ENCODE measurements at regions not wholly inside any gene's neighbourhood (a gene's known extent, or its start where the extent isn't known, plus 50 kb on each side); places are given as distances from the start of the nearest gene placed in this dataset.
"Not testable (repeated sequence)": the region's sequence is repeated elsewhere in the genome, so short reads cannot be mapped to it uniquely, and the experiment has no call there.

DNA sequence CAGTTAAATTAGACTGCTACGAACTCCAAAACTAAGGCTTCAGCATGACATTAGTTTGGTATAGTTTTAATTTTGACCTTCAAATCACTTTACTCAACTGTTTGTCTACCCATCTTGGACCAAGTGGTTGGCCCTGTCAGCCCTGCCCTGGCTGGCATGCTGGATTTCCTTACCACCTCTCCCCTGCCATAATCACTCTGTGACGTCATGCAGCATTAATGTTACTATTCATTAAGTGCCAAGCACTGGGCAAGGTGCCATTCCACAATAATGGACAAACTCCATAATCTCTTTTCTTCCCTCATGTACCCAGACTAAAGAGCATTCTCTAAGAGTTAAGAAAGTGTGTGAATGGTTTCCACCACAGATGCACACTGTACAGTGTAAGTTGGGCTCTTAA is 277.0 kb upstream of the INTU start:
- DNase-seq (ENCODE audit: low read depth in 6 of 9, low spot score in 9 of 9), result no peak
- Histone ChIP-seq H3K27ac (ENCODE audit: low read depth in 1 of 2, low read length in 1 of 2) (no peak overlapping the region), H3K9me3 (ENCODE audit: control insufficient read depth in 2 of 2, insufficient read depth in 1 of 2, low read length in 1 of 2) (no peaks in the 10 kb centered on the region), H3K27me3 (ENCODE audit: control insufficient read depth in 2 of 2, insufficient read depth in 1 of 2, low read length in 1 of 2) (no peaks in the 10 kb centered on the region), H3K4me1 (ENCODE audit: control insufficient read depth in 2 of 2, insufficient read depth in 2 of 2, low read length in 2 of 2) (no peaks in the 10 kb centered on the region), H3K4me3 (ENCODE audit: low read length in 2 of 2) (no peak overlapping the region), H3K36me3 (ENCODE audit: control insufficient read depth in 2 of 2, insufficient read depth in 2 of 2, low read length in 1 of 2) (no peaks in the 10 kb centered on the region)
- WGBS, result 86% methylated on average over 2 of the region's 2 CpGs

DNA sequence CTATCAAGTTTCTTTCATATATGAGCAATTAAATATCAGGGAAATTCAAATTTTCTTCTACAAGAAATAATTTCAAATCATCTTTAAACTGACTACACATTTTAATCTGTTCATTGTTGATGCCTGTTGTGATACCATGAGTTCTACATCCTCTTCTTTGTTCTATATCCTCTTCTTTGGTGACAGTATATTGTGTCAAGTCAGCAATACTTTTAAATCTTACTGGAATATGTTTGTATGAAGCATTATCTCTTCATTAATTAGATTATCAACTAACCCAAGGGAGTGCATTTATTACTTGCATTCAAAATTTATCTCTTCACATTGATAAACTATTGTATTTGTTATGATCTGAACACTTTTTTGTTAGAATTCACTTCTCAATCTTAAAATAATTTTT is 275.0 kb upstream of the INTU start:
- H3K4me1 ChIP-seq (ENCODE audit: control insufficient read depth in 2 of 2, insufficient read depth in 2 of 2, low read length in 2 of 2), result no peaks in the 10 kb centered on the region
- no peak overlapping the region for H3K4me3 ChIP-seq (ENCODE audit: low read length in 2 of 2)
- H3K9me3 ChIP-seq (ENCODE audit: control insufficient read depth in 2 of 2, insufficient read depth in 1 of 2, low read length in 1 of 2), result no peaks in the 10 kb centered on the region
- no peak overlapping the region for H3K27ac ChIP-seq (ENCODE audit: low read depth in 1 of 2, low read length in 1 of 2)
- DNase-seq (ENCODE audit: low read depth in 6 of 9, low spot score in 9 of 9), result no peak
- H3K36me3 ChIP-seq (ENCODE audit: control insufficient read depth in 2 of 2, insufficient read depth in 2 of 2, low read length in 1 of 2), result no peaks in the 10 kb centered on the region
- no peaks in the 10 kb centered on the region for H3K27me3 ChIP-seq (ENCODE audit: control insufficient read depth in 2 of 2, insufficient read depth in 1 of 2, low read length in 1 of 2)

DNA sequence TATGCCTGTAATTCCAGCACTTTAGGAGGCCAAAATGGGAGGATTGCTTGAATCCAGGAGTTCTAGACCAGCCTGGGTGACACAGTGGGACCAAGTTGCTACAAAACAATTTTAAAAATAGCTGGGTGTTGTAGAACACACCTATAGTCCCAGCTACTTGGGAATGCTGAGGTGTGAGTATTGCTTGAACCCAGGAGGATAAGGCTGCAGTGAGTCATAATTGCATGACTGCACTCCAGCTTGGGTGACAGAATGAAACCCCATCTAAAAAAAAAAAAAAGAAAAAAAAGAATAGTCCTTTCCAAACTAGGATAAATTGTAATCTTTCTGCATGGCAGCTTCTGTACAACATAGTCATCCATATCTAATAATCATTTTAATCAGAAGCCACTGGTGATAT is 270.1 kb upstream of the INTU start:
- H3K27me3 ChIP-seq (ENCODE audit: control insufficient read depth in 2 of 2, insufficient read depth in 1 of 2, low read length in 1 of 2), result no peaks in the 10 kb centered on the region
- H3K36me3 ChIP-seq (ENCODE audit: control insufficient read depth in 2 of 2, insufficient read depth in 2 of 2, low read length in 1 of 2), result no peaks in the 10 kb centered on the region
- DNase-seq (ENCODE audit: low read depth in 6 of 9, low spot score in 9 of 9), result no peak
- no peaks in the 10 kb centered on the region for H3K9me3 ChIP-seq (ENCODE audit: control insufficient read depth in 2 of 2, insufficient read depth in 1 of 2, low read length in 1 of 2)
- no peaks in the 10 kb centered on the region for H3K4me1 ChIP-seq (ENCODE audit: control insufficient read depth in 2 of 2, insufficient read depth in 2 of 2, low read length in 2 of 2)
- no peak overlapping the region for H3K27ac ChIP-seq (ENCODE audit: low read depth in 1 of 2, low read length in 1 of 2)
- H3K4me3 ChIP-seq (ENCODE audit: low read length in 2 of 2), result no peak overlapping the region

DNA sequence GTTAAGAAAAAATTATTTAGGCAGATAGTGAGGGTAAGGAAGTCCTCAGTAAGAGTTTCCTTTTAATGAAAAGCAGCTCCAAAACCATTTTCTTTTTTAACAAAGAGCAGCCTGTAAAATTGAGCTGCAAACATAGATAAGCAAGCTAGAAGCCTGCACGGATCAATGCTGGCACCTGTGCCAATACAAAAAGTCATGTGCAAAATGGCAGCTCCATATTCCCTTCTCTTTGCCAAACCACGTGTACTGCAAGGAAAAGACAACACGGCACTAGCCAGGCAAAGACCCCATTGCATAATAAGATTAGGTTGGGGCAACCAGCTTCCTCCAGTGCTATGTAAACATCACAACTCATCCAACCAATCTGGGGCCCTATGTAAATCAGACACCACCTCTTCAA is 268.4 kb upstream of the INTU start:
- no peaks in the 10 kb centered on the region for H3K27me3 ChIP-seq (ENCODE audit: control insufficient read depth in 2 of 2, insufficient read depth in 1 of 2, low read length in 1 of 2)
- H3K4me3 ChIP-seq (ENCODE audit: low read length in 2 of 2), result no peak overlapping the region
- no peak overlapping the region for H3K27ac ChIP-seq (ENCODE audit: low read depth in 1 of 2, low read length in 1 of 2)
- DNase-seq (ENCODE audit: low read depth in 6 of 9, low spot score in 9 of 9), result no peak
- no peaks in the 10 kb centered on the region for H3K36me3 ChIP-seq (ENCODE audit: control insufficient read depth in 2 of 2, insufficient read depth in 2 of 2, low read length in 1 of 2)
- no peaks in the 10 kb centered on the region for H3K9me3 ChIP-seq (ENCODE audit: control insufficient read depth in 2 of 2, insufficient read depth in 1 of 2, low read length in 1 of 2)
- 89% methylated on average over 3 of the region's 3 CpGs for WGBS
- no peaks in the 10 kb centered on the region for H3K4me1 ChIP-seq (ENCODE audit: control insufficient read depth in 2 of 2, insufficient read depth in 2 of 2, low read length in 2 of 2)

DNA sequence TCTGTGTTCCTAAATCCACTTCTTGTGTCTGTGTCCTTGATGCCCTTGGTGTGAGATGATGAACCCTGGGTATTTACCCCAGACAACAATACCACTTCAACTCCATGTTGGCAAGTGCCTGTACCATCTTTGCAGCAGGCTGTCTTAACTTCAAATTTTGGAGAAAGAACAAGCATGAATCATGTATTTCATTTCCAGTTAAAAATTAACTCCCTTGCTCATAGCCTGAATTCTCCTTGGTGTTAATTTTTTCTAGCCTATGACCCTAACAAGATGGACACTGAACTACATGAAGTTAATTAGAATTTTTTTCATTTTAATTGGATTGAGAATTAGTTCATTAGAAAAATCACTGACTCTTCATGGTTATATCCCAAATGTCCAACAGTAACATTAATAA is 267.8 kb upstream of the INTU start:
- Histone ChIP-seq H3K27me3 (ENCODE audit: control insufficient read depth in 2 of 2, insufficient read depth in 1 of 2, low read length in 1 of 2) (no peaks in the 10 kb centered on the region), H3K4me1 (ENCODE audit: control insufficient read depth in 2 of 2, insufficient read depth in 2 of 2, low read length in 2 of 2) (no peaks in the 10 kb centered on the region), H3K27ac (ENCODE audit: low read depth in 1 of 2, low read length in 1 of 2) (no peak overlapping the region), H3K4me3 (ENCODE audit: low read length in 2 of 2) (no peak overlapping the region), H3K36me3 (ENCODE audit: control insufficient read depth in 2 of 2, insufficient read depth in 2 of 2, low read length in 1 of 2) (no peaks in the 10 kb centered on the region), H3K9me3 (ENCODE audit: control insufficient read depth in 2 of 2, insufficient read depth in 1 of 2, low read length in 1 of 2) (no peaks in the 10 kb centered on the region)
- DNase-seq (ENCODE audit: low read depth in 6 of 9, low spot score in 9 of 9), result no peak

DNA sequence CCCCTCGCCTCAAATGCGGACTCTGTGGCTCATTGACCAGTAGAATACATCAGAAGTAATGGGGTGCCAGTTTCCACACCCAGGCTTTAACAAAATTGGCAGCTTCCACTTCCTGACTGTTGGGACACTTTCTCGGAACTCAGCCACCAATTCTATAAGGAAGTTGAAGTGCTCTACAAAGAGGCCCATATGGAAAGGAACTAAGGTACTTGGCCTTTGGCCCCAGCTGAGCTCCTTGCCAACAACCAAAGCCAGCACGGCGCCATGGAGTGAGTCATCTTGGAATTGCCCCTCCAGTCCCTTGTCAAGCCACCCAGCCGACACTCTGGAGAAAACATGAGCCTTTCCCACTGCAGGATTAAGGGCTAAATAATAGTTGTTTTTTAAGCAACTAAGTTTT is 262.2 kb upstream of the INTU start:
- Histone ChIP-seq H3K27me3 (ENCODE audit: control insufficient read depth in 2 of 2, insufficient read depth in 1 of 2, low read length in 1 of 2) (no peaks in the 10 kb centered on the region), H3K9me3 (ENCODE audit: control insufficient read depth in 2 of 2, insufficient read depth in 1 of 2, low read length in 1 of 2) (peaks cover 0 to 3% of the 10 kb centered on the region in 2 donors), H3K4me1 (ENCODE audit: control insufficient read depth in 2 of 2, insufficient read depth in 2 of 2, low read length in 2 of 2) (no peaks in the 10 kb centered on the region), H3K4me3 (ENCODE audit: low read length in 2 of 2) (no peak overlapping the region), H3K27ac (ENCODE audit: low read depth in 1 of 2, low read length in 1 of 2) (no peak overlapping the region), H3K36me3 (ENCODE audit: control insufficient read depth in 2 of 2, insufficient read depth in 2 of 2, low read length in 1 of 2) (no peaks in the 10 kb centered on the region)
- DNase-seq (ENCODE audit: low read depth in 6 of 9, low spot score in 9 of 9), result no peak
- WGBS, result 87% methylated on average over 6 of the region's 6 CpGs

DNA sequence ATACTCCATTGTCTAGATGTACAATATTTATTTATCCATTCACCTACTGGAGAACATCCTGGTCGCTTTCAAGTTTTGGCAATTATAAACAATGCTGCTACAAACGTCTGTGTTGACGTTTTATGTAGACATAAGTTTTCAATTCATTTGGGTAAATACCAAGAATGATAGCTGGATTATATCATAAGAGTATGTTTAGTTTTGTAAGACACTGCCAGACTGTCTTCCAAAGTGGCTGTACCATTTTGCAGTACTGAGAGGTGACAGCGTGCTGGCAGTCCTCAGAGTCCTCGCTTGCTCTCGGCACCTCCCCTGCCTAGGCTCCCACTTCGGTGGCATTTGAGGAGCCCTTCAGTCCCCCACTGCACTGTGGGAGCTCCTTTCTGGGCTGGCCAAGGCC is 253.3 kb upstream of the INTU start:
- no peak for DNase-seq (ENCODE audit: low read depth in 6 of 9, low spot score in 9 of 9)
- Histone ChIP-seq H3K4me1 (ENCODE audit: control insufficient read depth in 2 of 2, insufficient read depth in 2 of 2, low read length in 2 of 2) (no peaks in the 10 kb centered on the region), H3K36me3 (ENCODE audit: control insufficient read depth in 2 of 2, insufficient read depth in 2 of 2, low read length in 1 of 2) (no peaks in the 10 kb centered on the region), H3K27me3 (ENCODE audit: control insufficient read depth in 2 of 2, insufficient read depth in 1 of 2, low read length in 1 of 2) (no peaks in the 10 kb centered on the region), H3K27ac (ENCODE audit: low read depth in 1 of 2, low read length in 1 of 2) (no peak overlapping the region), H3K9me3 (ENCODE audit: control insufficient read depth in 2 of 2, insufficient read depth in 1 of 2, low read length in 1 of 2) (peaks cover 0 to 6% of the 10 kb centered on the region in 2 donors), H3K4me3 (ENCODE audit: low read length in 2 of 2) (no peak overlapping the region)
- WGBS, result 96% methylated on average over 7 of the region's 7 CpGs

DNA sequence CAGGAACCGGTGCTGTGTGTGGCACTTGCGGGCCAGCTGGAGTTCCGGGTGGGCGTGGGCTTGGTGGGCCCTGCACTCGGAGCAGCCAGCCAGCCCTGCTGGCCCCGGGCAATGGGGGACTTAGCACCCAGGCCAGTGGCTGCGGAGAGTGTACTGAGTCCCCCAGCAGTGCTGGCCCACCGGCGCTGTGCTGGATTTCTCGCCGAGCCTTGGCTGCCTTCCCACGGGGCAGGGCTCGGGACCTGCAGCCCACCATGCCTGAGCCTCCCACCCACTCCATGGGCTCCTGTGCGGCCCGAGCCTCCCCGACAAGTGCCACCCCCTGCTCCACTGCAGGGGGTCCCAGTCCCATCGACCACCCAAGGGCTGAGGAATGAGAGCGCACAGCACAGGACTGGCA is 252.8 kb upstream of the INTU start:
- H3K4me1 ChIP-seq (ENCODE audit: control insufficient read depth in 2 of 2, insufficient read depth in 2 of 2, low read length in 2 of 2); H3K4me3 ChIP-seq (ENCODE audit: low read length in 2 of 2); H3K9me3 ChIP-seq (ENCODE audit: control insufficient read depth in 2 of 2, insufficient read depth in 1 of 2, low read length in 1 of 2); H3K36me3 ChIP-seq (ENCODE audit: control insufficient read depth in 2 of 2, insufficient read depth in 2 of 2, low read length in 1 of 2); H3K27ac ChIP-seq (ENCODE audit: low read depth in 1 of 2, low read length in 1 of 2); H3K27me3 ChIP-seq (ENCODE audit: control insufficient read depth in 2 of 2, insufficient read depth in 1 of 2, low read length in 1 of 2); DNase-seq (ENCODE audit: low read depth in 6 of 9, low spot score in 9 of 9): not testable (repeated sequence)
- 89% methylated on average over 18 of the region's 18 CpGs for WGBS

DNA sequence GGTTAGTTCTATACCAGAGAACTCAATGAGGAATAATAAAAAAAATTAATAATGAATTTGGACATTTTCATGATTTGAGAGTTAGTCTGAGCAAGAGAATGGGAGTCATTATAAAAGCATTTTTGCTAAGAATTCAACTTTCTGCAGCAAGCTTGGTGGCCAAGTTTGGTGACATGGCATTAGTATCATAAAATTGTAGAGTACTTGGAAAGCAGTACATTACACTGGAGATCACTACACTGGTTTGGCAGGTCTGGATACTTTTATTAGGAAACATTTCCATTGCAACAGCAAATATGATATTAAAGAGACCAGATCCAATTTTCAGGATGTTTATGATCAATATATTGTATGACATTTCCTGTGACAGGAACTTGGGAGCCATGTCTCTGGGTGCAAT is 249.1 kb upstream of the INTU start:
- Histone ChIP-seq H3K27ac (ENCODE audit: low read depth in 1 of 2, low read length in 1 of 2) (no peak overlapping the region), H3K4me1 (ENCODE audit: control insufficient read depth in 2 of 2, insufficient read depth in 2 of 2, low read length in 2 of 2) (no peaks in the 10 kb centered on the region), H3K9me3 (ENCODE audit: control insufficient read depth in 2 of 2, insufficient read depth in 1 of 2, low read length in 1 of 2) (peaks cover 0 to 6% of the 10 kb centered on the region in 2 donors), H3K27me3 (ENCODE audit: control insufficient read depth in 2 of 2, insufficient read depth in 1 of 2, low read length in 1 of 2) (no peaks in the 10 kb centered on the region), H3K36me3 (ENCODE audit: control insufficient read depth in 2 of 2, insufficient read depth in 2 of 2, low read length in 1 of 2) (no peaks in the 10 kb centered on the region), H3K4me3 (ENCODE audit: low read length in 2 of 2) (no peak overlapping the region)
- DNase-seq (ENCODE audit: low read depth in 6 of 9, low spot score in 9 of 9), result no peak

DNA sequence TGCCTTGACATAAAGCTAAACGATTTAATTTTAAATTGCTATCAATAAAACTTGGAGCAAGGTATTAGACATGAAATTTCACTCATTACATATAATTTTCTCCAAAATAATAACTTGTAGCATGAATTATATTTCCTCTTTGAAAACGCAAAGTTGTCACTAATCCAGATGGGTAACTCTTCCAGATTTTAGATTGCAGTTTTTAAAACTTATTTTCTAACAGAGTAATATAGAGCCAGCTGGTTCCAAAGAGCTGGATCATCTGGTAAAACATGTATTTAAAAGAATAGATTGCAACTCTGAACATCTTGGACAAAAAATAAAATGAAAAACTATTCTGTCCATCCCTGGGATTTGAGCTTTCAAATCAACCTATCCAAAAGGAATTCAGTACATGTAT is 238.2 kb upstream of the INTU start:
- Histone ChIP-seq H3K27ac (ENCODE audit: low read depth in 1 of 2, low read length in 1 of 2) (no peak overlapping the region), H3K27me3 (ENCODE audit: control insufficient read depth in 2 of 2, insufficient read depth in 1 of 2, low read length in 1 of 2) (no peaks in the 10 kb centered on the region), H3K4me1 (ENCODE audit: control insufficient read depth in 2 of 2, insufficient read depth in 2 of 2, low read length in 2 of 2) (no peaks in the 10 kb centered on the region), H3K36me3 (ENCODE audit: control insufficient read depth in 2 of 2, insufficient read depth in 2 of 2, low read length in 1 of 2) (no peaks in the 10 kb centered on the region), H3K4me3 (ENCODE audit: low read length in 2 of 2) (no peak overlapping the region), H3K9me3 (ENCODE audit: control insufficient read depth in 2 of 2, insufficient read depth in 1 of 2, low read length in 1 of 2) (no peaks in the 10 kb centered on the region)
- 88% methylated on average over 2 of the region's 2 CpGs for WGBS
- DNase-seq (ENCODE audit: low read depth in 6 of 9, low spot score in 9 of 9), result no peak
